ENCODE measurements at regions not wholly inside any gene's neighbourhood (a gene's known extent, or its start where the extent isn't known, plus 50 kb on each side); places are given as distances from the start of the nearest gene placed in this dataset.

DNA sequence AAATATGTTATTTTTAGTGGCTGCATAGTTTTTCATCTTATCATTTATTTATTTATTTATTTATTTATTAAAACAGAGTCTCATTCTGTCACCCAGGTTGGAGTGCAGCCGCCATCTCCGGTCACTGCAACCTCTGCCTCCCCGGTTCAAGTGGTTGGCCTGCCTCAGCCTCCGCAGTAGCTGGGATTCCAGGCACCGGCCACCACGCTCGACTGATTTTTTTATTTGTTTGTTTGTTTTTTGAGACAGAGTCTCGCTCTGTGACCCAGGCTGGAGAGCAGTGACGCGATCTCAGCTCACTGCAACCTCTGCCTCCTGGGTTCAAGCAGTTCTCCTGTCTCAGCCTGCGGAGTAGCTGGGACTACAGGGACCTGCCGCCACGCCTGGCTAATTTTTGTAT, 262.9 kb upstream of the DDI1 start:
- DNase-seq = no peak
- 95% methylated on average over 8 of the region's 13 CpGs for WGBS (ENCODE audit: insufficient coverage)
- TF ChIP-seq, protein P1, sequence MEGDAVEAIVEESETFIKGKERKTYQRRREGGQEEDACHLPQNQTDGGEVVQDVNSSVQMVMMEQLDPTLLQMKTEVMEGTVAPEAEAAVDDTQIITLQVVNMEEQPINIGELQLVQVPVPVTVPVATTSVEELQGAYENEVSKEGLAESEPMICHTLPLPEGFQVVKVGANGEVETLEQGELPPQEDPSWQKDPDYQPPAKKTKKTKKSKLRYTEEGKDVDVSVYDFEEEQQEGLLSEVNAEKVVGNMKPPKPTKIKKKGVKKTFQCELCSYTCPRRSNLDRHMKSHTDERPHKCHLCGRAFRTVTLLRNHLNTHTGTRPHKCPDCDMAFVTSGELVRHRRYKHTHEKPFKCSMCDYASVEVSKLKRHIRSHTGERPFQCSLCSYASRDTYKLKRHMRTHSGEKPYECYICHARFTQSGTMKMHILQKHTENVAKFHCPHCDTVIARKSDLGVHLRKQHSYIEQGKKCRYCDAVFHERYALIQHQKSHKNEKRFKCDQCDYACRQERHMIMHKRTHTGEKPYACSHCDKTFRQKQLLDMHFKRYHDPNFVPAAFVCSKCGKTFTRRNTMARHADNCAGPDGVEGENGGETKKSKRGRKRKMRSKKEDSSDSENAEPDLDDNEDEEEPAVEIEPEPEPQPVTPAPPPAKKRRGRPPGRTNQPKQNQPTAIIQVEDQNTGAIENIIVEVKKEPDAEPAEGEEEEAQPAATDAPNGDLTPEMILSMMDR (IDR thresholded peaks at IDR 0.05) = no peak
- no peak overlapping the region for H3K4me3 ChIP-seq (replicated peaks in 1 of 3; ENCODE audit: low read depth in 2 of 3, low read length in 3 of 3)
- H3K4me1 ChIP-seq (ENCODE audit: control insufficient read depth in 1 of 2, insufficient read depth in 2 of 2, low read length in 2 of 2) = no peaks in the 10 kb centered on the region
- H3K9me3 ChIP-seq (replicated peaks in 1 of 2; ENCODE audit: control insufficient read depth in 1 of 2, insufficient read depth in 1 of 2, low read length in 2 of 2) = no peaks in the 10 kb centered on the region
- H3K4me3 Mint-ChIP-seq = no peak overlapping the region
- peaks cover 0 to 5% (median 2%) of the 10 kb centered on the region in 7 donors for H3K9me3 Mint-ChIP-seq
- intact Hi-C loops (cut with micrococcal nuclease) = no loop called here
- no peak overlapping the region for H3K27ac Mint-ChIP-seq
- no peaks in the 10 kb centered on the region for H3K36me3 Mint-ChIP-seq
- no peak overlapping the region for H3K4me2 ChIP-seq (replicated peaks; ENCODE audit: extremely low read depth, low read length, poor library complexity, severe bottlenecking)
- no peaks in the 10 kb centered on the region for H4K20me1 ChIP-seq (ENCODE audit: insufficient read depth, low read length)
- no peak overlapping the region for H3K9ac ChIP-seq (ENCODE audit: insufficient read depth, low read length, poor library complexity, severe bottlenecking)
- H3K36me3 ChIP-seq (replicated peaks in 1 of 2; ENCODE audit: control insufficient read depth in 1 of 2, insufficient read depth in 2 of 2, low read length in 2 of 2) = no peaks in the 10 kb centered on the region
- no peak overlapping the region for H2AFZ ChIP-seq (ENCODE audit: insufficient read depth, low read depth, low read length, poor library complexity, severe bottlenecking)
- no peaks in the 10 kb centered on the region for H3K4me1 Mint-ChIP-seq
- no peak overlapping the region for H3K27ac ChIP-seq (ENCODE audit: low read depth in 1 of 2, low read length in 2 of 2)
- H3K27me3 Mint-ChIP-seq (ENCODE audit: low read depth in 3 of 3) = peaks cover 0 to 6% (median 0%) of the 10 kb centered on the region in 3 donors
- no peaks in the 10 kb centered on the region for H3K27me3 ChIP-seq (ENCODE audit: control insufficient read depth in 2 of 2, insufficient read depth in 2 of 2, low read length in 2 of 2)
- no peaks in the 10 kb centered on the region for H3K79me2 ChIP-seq (ENCODE audit: insufficient read depth, low read length)

- no peaks in the 10 kb centered on the region for H3K36me3 Mint-ChIP-seq
- Histone ChIP-seq H3K4me1 (ENCODE audit: control insufficient read depth in 1 of 2, insufficient read depth in 2 of 2, low read length in 2 of 2) (no peaks in the 10 kb centered on the region), H3K9ac (ENCODE audit: insufficient read depth, low read length, poor library complexity, severe bottlenecking) (no peak overlapping the region), H3K9me3 (replicated peaks in 1 of 2; ENCODE audit: control insufficient read depth in 1 of 2, insufficient read depth in 1 of 2, low read length in 2 of 2) (no peaks in the 10 kb centered on the region), H3K4me2 (replicated peaks; ENCODE audit: extremely low read depth, low read length, poor library complexity, severe bottlenecking) (no peak overlapping the region), H3K27ac (ENCODE audit: low read depth in 1 of 2, low read length in 2 of 2) (no peak overlapping the region), H3K79me2 (ENCODE audit: insufficient read depth, low read length) (no peaks in the 10 kb centered on the region), H3K4me3 (replicated peaks in 1 of 3; ENCODE audit: low read depth in 2 of 3, low read length in 3 of 3) (no peak overlapping the region), H3K27me3 (ENCODE audit: control insufficient read depth in 2 of 2, insufficient read depth in 2 of 2, low read length in 2 of 2) (no peaks in the 10 kb centered on the region), H3K36me3 (replicated peaks in 1 of 2; ENCODE audit: control insufficient read depth in 1 of 2, insufficient read depth in 2 of 2, low read length in 2 of 2) (no peaks in the 10 kb centered on the region), H4K20me1 (ENCODE audit: insufficient read depth, low read length) (no peaks in the 10 kb centered on the region), H2AFZ (ENCODE audit: insufficient read depth, low read depth, low read length, poor library complexity, severe bottlenecking) (no peak overlapping the region)
- no peak overlapping the region for H3K27ac Mint-ChIP-seq
- no peaks in the 10 kb centered on the region for H3K4me1 Mint-ChIP-seq
- H3K27me3 Mint-ChIP-seq (ENCODE audit: low read depth in 3 of 3) = peaks cover 0 to 3% (median 0%) of the 10 kb centered on the region in 3 donors
- intact Hi-C loops (cut with micrococcal nuclease) = no loop called here
- TF ChIP-seq, protein P1 (IDR thresholded peaks at IDR 0.05) = no peak
- WGBS (ENCODE audit: insufficient coverage) = no CpG with 5 or more reads among the region's 1 CpG
- H3K9me3 Mint-ChIP-seq = peaks cover 0 to 4% (median 2%) of the 10 kb centered on the region in 7 donors
- no peak for DNase-seq
- H3K4me3 Mint-ChIP-seq = no peak overlapping the region
These were observed 257.4 kb upstream of the DDI1 start for GRCh38 chr11:103779054-103779453.
